Thyroid gland (tissue), 4 donors: ENCODE measurements at regions not wholly inside any gene's neighbourhood (a gene's known extent, or its start where the extent isn't known, plus 50 kb on each side); places are given as distances from the start of the nearest gene placed in this dataset.

Experiments
- POLR2A ChIP-seq, 2 donors: fragments of 450-650 bp; IDR thresholded peaks; one replicate each; pipeline ENCODE4 v1.6.1; 2017; ENCODE audit warnings: antibody characterized with exemption in 2 of 2, mild to moderate bottlenecking in 2 of 2, moderate library complexity in 1 of 2
- TF ChIP-seq, protein P1 (sequence below), 6 experiments: fragments of 200-600 bp in 3 of 6; fragments of 450-650 bp in 3 of 6; sonication (generic) in 3 of 6; IDR thresholded peaks; one replicate each; pipeline ENCODE4 v1.5.1; 2016 to 2019; ENCODE audit warnings: antibody characterized with exemption in 6 of 6, mild to moderate bottlenecking in 2 of 6, inconsistent platforms in 1 of 6, moderate library complexity in 1 of 6

DNA sequence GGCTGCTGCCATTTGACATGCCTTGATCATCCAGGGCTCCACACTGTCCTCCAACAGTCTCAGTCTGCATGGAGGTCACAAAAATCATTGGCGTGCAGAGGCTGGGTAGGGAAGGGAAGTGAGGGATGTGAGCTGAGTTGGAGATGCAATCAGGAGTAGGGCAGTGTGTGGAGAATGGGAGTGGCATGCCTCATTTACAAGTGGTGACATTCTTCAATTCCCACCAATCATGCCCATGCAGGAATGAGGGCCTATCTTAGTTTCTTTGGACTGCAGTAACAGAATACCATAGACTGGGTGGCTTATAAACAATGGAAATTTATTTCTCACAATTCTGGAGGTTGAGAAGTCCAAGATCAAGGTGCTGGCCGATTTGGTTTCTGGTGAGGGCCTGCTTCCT, 94.9 kb upstream of the PJA1 start:
- TF ChIP-seq POLR2A (IDR thresholded peaks at IDR 0.05) = no peak
- TF ChIP-seq, protein P1, sequence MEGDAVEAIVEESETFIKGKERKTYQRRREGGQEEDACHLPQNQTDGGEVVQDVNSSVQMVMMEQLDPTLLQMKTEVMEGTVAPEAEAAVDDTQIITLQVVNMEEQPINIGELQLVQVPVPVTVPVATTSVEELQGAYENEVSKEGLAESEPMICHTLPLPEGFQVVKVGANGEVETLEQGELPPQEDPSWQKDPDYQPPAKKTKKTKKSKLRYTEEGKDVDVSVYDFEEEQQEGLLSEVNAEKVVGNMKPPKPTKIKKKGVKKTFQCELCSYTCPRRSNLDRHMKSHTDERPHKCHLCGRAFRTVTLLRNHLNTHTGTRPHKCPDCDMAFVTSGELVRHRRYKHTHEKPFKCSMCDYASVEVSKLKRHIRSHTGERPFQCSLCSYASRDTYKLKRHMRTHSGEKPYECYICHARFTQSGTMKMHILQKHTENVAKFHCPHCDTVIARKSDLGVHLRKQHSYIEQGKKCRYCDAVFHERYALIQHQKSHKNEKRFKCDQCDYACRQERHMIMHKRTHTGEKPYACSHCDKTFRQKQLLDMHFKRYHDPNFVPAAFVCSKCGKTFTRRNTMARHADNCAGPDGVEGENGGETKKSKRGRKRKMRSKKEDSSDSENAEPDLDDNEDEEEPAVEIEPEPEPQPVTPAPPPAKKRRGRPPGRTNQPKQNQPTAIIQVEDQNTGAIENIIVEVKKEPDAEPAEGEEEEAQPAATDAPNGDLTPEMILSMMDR (IDR thresholded peaks at IDR 0.05) = no peak
